Left ventricle myocardium superior (tissue), 1 donor: ENCODE measurements at regions not wholly inside any gene's neighbourhood (a gene's known extent, or its start where the extent isn't known, plus 50 kb on each side); places are given as distances from the start of the nearest gene placed in this dataset.
"Not testable (repeated sequence)": the region's sequence is repeated elsewhere in the genome, so short reads cannot be mapped to it uniquely, and the experiment has no call there.

Source experiments
- ATAC-seq: fragments of 200-7000 bp; cut with Tn5 transposase; one replicate; pipeline ENCODE4 v1.9.1; 2020; ENCODE audit warnings: mild to moderate bottlenecking, moderate library complexity
- DNase-seq: peaks from one replicate; pipeline ENCODE4 v3.0.0-alpha.2; 2020
- intact Hi-C: fragments of 100-400 bp; cut with micrococcal nuclease; formaldehyde crosslinking; loops from one replicate; pipeline ENCODE4 v1.11.0; 2022
- donor health status: DM: no; HTN: yes; CAD: no; lungs with severe emphysema.

DNA sequence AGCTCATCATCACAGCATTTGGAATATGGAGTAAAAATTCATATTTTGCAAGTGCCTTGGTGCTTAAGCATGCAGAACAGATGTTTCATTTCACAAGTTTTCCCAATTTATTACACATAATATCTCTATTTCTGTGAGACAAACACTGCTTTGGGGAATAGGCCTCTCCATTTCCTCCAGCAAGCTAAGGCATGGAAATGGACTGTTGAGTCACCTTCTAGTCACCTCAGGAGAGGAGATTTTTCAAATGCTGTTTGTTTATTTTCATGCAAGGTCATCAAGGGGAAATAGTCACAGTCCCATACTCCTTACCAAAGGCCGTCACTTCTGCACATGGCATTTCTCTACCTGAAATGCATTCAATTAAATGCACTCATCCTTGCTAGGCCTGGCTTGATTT lies 57.4 kb upstream of the NUTM2D start:
- intact Hi-C loops, DNase-seq: not testable (repeated sequence)
- peak; percentile 36 for ATAC-seq

DNA sequence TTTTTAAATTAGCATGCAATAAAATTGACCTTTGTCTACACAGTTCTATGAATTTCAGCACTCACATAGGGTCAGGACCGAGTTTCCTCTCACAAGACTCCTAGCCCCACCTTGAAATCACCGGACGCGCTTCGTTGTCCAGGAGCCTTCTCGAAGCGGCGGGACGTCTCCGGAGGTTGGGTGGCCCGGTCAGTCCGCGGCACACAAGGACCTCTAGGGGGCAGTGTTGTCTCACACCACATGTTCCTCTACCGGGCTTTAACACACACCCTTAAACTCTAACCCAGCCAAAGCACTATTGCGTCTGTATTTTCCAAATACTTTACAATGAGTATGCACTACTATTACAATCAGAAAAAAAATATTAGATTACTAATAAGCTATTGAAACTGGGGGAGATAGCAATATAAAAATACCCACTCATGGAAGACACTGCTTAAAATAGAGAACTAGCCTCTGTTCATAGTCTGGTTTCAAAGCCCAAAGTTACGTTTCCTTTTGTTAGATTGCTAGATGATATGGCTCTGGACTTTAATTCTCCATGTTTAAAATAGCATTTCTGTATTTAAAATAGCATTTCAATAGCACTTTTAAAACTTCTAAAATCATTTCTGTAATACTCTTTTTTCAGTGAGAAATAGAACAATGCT lies 56.0 kb upstream of the NUTM2D start:
- peak; percentile 99 for ATAC-seq
- DNase-seq: peak; percentile 69
- intact Hi-C loops: not testable (repeated sequence)

- DNase-seq, intact Hi-C loops, ATAC-seq: not testable (repeated sequence)
Measured at GRCh38 chr10:87302132-87302531, 55.4 kb upstream of the NUTM2D start.

DNA sequence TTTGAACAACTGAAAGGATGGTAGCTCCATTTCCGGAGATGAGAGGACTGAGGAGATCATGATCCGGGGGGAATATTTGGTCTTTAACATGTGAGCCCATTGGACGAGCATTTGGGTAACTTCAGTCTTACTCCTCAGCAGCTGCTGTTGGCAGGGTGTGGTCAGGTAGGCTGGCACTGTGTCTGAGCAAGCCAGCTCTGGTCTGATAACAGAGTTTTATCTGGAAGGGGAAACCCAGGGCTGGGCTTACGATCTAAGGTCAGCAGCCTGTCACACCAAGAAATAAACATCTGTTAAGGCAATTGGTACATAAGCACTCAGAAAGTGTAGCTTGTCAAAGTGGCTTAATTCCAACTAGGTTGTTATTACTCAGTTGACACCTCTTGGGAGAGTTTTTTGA lies 53.8 kb upstream of the NUTM2D start:
- DNase-seq, ATAC-seq: not testable (repeated sequence)

GRCh38 chr10:87306681-87307080 lies 50.9 kb upstream of the NUTM2D start:
- peak; percentile 54 for ATAC-seq
- DNase-seq, intact Hi-C loops: not testable (repeated sequence)

More for the DNA sequence above, 53.8 kb upstream of the NUTM2D start:
- intact Hi-C loops: not testable (repeated sequence)
